DMS53 treated with DMSO at 0.1 percent for 48 hours (cell line): ENCODE measurements at regions not wholly inside any gene's neighbourhood (a gene's known extent, or its start where the extent isn't known, plus 50 kb on each side); places are given as distances from the start of the nearest gene placed in this dataset.
"Not testable (repeated sequence)": the region's sequence is repeated elsewhere in the genome, so short reads cannot be mapped to it uniquely, and the experiment has no call there.

Experiments
- DNase-seq: peaks from one replicate; lab custom pipeline; 2025; ENCODE audit not compliant: unreplicated experiment; lab: John Stamatoyannopoulos, UW

GRCh38 chr3:1456781-1457311 lies 364.0 kb downstream of the CNTN6 start:
- DNase-seq: no peak

GRCh38 chr3:1462371-1462770 lies 369.5 kb downstream of the CNTN6 start:
- DNase-seq: no peak

GRCh38 chr3:1462856-1463450 lies 370.1 kb downstream of the CNTN6 start:
- DNase-seq: no peak

- not testable (repeated sequence) for DNase-seq
Observed at GRCh38 chr3:1465091-1465490, 372.3 kb downstream of the CNTN6 start.

GRCh38 chr3:1468145-1468544 lies 375.3 kb downstream of the CNTN6 start:
- DNase-seq: no peak

- no peak for DNase-seq
Observed at GRCh38 chr3:1469248-1469647, 376.4 kb downstream of the CNTN6 start.

- DNase-seq: no peak
Observed at GRCh38 chr3:1469687-1470086, 376.9 kb downstream of the CNTN6 start.

GRCh38 chr3:1477669-1478068 lies 384.8 kb downstream of the CNTN6 start:
- DNase-seq: no peak

GRCh38 chr3:1495466-1495865 lies 402.6 kb downstream of the CNTN6 start:
- no peak for DNase-seq

GRCh38 chr3:1499694-1500093 lies 406.9 kb downstream of the CNTN6 start:
- DNase-seq: no peak

GRCh38 chr3:1501406-1502115 lies 408.7 kb downstream of the CNTN6 start:
- no peak for DNase-seq

- no peak for DNase-seq
Observed at GRCh38 chr3:1506090-1506489, 413.3 kb downstream of the CNTN6 start.

GRCh38 chr3:1513662-1514061 lies 420.8 kb downstream of the CNTN6 start:
- DNase-seq: no peak

GRCh38 chr3:1515882-1516281 lies 423.1 kb downstream of the CNTN6 start:
- no peak for DNase-seq

- no peak for DNase-seq
Observed at GRCh38 chr3:1527786-1528185, 435.0 kb downstream of the CNTN6 start.

GRCh38 chr3:1528621-1529020 lies 435.8 kb downstream of the CNTN6 start:
- no peak for DNase-seq

GRCh38 chr3:1529676-1530075 lies 436.9 kb downstream of the CNTN6 start:
- no peak for DNase-seq

GRCh38 chr3:1531981-1532380 lies 439.2 kb downstream of the CNTN6 start:
- no peak for DNase-seq

GRCh38 chr3:1532935-1533606 lies 440.2 kb downstream of the CNTN6 start:
- DNase-seq: no peak

- no peak for DNase-seq
Observed at GRCh38 chr3:1533763-1534162, 440.9 kb downstream of the CNTN6 start.

- DNase-seq: no peak
Observed at GRCh38 chr3:1534252-1534651, 441.4 kb downstream of the CNTN6 start.

- DNase-seq: no peak
Observed at GRCh38 chr3:1535361-1535760, 442.5 kb downstream of the CNTN6 start.
